Liver (tissue), 8 donors: ENCODE measurements at regions not wholly inside any gene's neighbourhood (a gene's known extent, or its start where the extent isn't known, plus 50 kb on each side); places are given as distances from the start of the nearest gene placed in this dataset.

Source experiments
- DNase-seq: peaks from one replicate; pipeline ENCODE4 v3.0.0-alpha.2; 2017; ENCODE audit warnings: low spot score
- H3K27ac ChIP-seq, 2 donors: one replicate each; pipeline ENCODE4 v1.7.0; 2013; ENCODE audit warnings: inconsistent platforms in 2 of 2, low read length in 2 of 2, control low read depth in 1 of 2, low read depth in 1 of 2, mild to moderate bottlenecking in 1 of 2
- H3K27me3 ChIP-seq, 4 donors: one replicate each; pipeline versions ENCODE4 v1.6.1 to v1.7.0; 2013; ENCODE audit warnings: low read length in 3 of 4, inconsistent platforms in 1 of 4, mild to moderate bottlenecking in 1 of 4, moderate library complexity in 1 of 4; ENCODE audit not compliant: control insufficient read depth in 4 of 4, insufficient read depth in 4 of 4
- H3K36me3 ChIP-seq, 4 donors: one replicate each; pipeline versions ENCODE4 v1.6.1 to v1.7.0; 2013; ENCODE audit warnings: low read length in 3 of 4, mild to moderate bottlenecking in 3 of 4, low read depth in 1 of 4, moderate library complexity in 1 of 4; ENCODE audit not compliant: control insufficient read depth in 4 of 4, insufficient read depth in 3 of 4
- H3K4me1 ChIP-seq, 4 donors: one replicate each; pipeline versions ENCODE4 v1.6.1 to v1.7.0; 2013; ENCODE audit warnings: low read length in 3 of 4, mild to moderate bottlenecking in 3 of 4, moderate library complexity in 1 of 4; ENCODE audit not compliant: control insufficient read depth in 4 of 4, insufficient read depth in 4 of 4
- H3K4me3 ChIP-seq, 3 donors: one replicate each; pipeline versions ENCODE4 v1.6.1 to v1.7.0; 2013; ENCODE audit warnings: low read length in 3 of 3, control low read depth in 1 of 3, low read depth in 1 of 3, mild to moderate bottlenecking in 1 of 3
- H3K9ac ChIP-seq, 2 donors: one replicate each; pipeline ENCODE4 v1.7.0; 2013; ENCODE audit warnings: low read length in 2 of 2, mild to moderate bottlenecking in 2 of 2, moderate library complexity in 2 of 2, control low read depth in 1 of 2, low read depth in 1 of 2
- H3K9me3 ChIP-seq, 4 donors: one replicate each; pipeline versions ENCODE4 v1.6.1 to v1.7.0; 2013; ENCODE audit warnings: low read length in 3 of 4; ENCODE audit not compliant: control insufficient read depth in 4 of 4
- EGR1 ChIP-seq, 2 donors: IDR thresholded peaks; 2 replicates each; pipeline ENCODE4 v1.6.1; 2016 to 2018; ENCODE audit warnings: antibody characterized with exemption in 2 of 2, low read depth in 2 of 2
- FOXA1 ChIP-seq: IDR thresholded peaks from 2 replicates; pipeline ENCODE4 v1.6.1; 2016; ENCODE audit warnings: antibody characterized with exemption
- FOXA2 ChIP-seq: IDR thresholded peaks from 2 replicates; pipeline ENCODE4 v1.6.1; 2016; ENCODE audit warnings: antibody characterized with exemption
- GABPA ChIP-seq, 2 donors: IDR thresholded peaks in 1 of 2; conservative IDR thresholded peaks in 1 of 2; 2 replicates each; pipeline ENCODE4 v1.6.1; 2016; ENCODE audit warnings: antibody characterized with exemption in 2 of 2, mild to moderate bottlenecking in 1 of 2, moderate library complexity in 1 of 2
- HNF4A ChIP-seq, 2 donors: conservative IDR thresholded peaks; 2 replicates each; pipeline ENCODE4 v1.6.1; 2016; ENCODE audit warnings: antibody characterized with exemption in 2 of 2, mild to moderate bottlenecking in 2 of 2
- HNF4G ChIP-seq: IDR thresholded peaks from 2 replicates; pipeline ENCODE4 v1.6.1; 2016; ENCODE audit warnings: antibody characterized with exemption
- JUND ChIP-seq, 2 donors: IDR thresholded peaks; 2 replicates each; pipeline ENCODE4 v1.6.1; 2016; ENCODE audit warnings: antibody characterized with exemption in 2 of 2
- NR2F2 ChIP-seq: IDR thresholded peaks from 2 replicates; pipeline ENCODE4 v1.6.1; 2016; ENCODE audit warnings: antibody characterized with exemption
- RXRA ChIP-seq, 2 donors: IDR thresholded peaks; 2 replicates each; pipeline ENCODE4 v1.6.1; 2017 to 2018; ENCODE audit warnings: antibody characterized with exemption in 2 of 2, mild to moderate bottlenecking in 1 of 2
- SP1 ChIP-seq: IDR thresholded peaks from 2 replicates; pipeline ENCODE4 v1.6.1; 2018; ENCODE audit warnings: antibody characterized with exemption, mild to moderate bottlenecking
- YY1 ChIP-seq: IDR thresholded peaks from 2 replicates; pipeline ENCODE4 v1.6.1; 2016; ENCODE audit warnings: antibody characterized with exemption, mild to moderate bottlenecking
- WGBS: extraction: QIAGEN DNeasy Blood & Tissue Kit; methylation state at CpG from one replicate; pipeline ENCODE4 v1.1.7; 2013; 5-methylcytosine and 5-hydroxymethylcytosine counted together
- TF ChIP-seq, protein P1 (sequence below): IDR thresholded peaks from 2 replicates; pipeline ENCODE4 v1.6.1; 2016; ENCODE audit warnings: antibody characterized with exemption
- TF ChIP-seq, protein P2 (sequence below): fragments of 150-350 bp; IDR thresholded peaks from 2 replicates; pipeline ENCODE4 v1.5.1; 2017; ENCODE audit warnings: improper control_type of control experiment, low read depth, low read length; ENCODE audit not compliant: missing input control
- TF ChIP-seq, protein P3 (sequence below): IDR thresholded peaks from 2 replicates; pipeline ENCODE4 v1.6.1; 2016; ENCODE audit warnings: antibody characterized with exemption, mild to moderate bottlenecking
- TF ChIP-seq, protein P4 (sequence below): IDR thresholded peaks from 2 replicates; pipeline ENCODE4 v1.6.1; 2016; ENCODE audit warnings: antibody characterized with exemption
- TF ChIP-seq, protein P5 (sequence below): IDR thresholded peaks from 2 replicates; pipeline ENCODE4 v1.6.1; 2016; ENCODE audit warnings: antibody characterized with exemption
- donor health status: healthy.
- donor health status: healthy.
- donor health status: healthy.
- donor health status: healthy.
- donor health status: healthy.

DNA sequence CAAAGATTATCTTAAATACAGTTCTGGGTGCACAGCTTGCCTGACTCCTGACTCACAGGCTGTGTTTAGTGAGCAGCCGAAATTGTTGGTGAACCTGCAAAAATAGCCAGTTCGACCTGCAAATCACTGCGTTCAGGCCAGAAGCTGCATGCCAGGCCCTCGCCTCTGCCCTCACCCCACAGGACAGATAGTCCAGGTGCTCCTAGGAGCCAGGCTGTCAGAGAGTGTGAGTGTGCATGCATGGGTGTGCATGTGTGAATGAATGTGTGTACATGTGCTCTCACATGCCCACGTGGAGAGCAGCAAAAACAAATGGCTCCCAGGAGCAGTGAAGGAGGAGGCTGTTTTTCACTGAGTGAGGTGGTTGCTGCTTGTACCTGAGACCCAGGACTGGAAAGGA, 131.8 kb downstream of the ABCC12 start:
- WGBS, result 64% methylated on average over 5 of the region's 5 CpGs
- no peak overlapping the region for H3K27ac ChIP-seq
- H3K9ac ChIP-seq, result no peak overlapping the region

DNA sequence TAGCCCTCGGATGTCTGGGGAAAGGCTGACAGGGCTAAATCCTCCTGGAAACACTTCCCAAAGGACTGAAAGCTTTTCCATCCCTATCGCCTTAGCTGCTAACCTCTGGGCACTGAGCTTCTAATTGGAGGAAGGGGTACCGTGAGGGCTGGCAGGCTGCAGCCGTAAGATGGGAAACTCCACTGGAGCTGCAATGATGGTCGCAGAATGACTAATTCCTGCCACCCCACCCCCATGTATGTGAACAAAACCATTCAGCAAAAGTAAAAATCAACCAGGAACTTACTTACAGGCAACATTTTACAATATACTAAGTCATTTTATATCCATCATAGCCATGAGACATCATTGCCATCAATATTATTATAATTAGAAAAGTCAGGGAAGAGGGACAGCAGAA, 133.3 kb downstream of the ABCC12 start:
- DNase-seq, result no peak
- 86% methylated on average over 5 of the region's 5 CpGs for WGBS
- no peak overlapping the region for H3K4me3 ChIP-seq
- TF ChIP-seq RXRA (IDR thresholded peaks at IDR 0.05) (no peak), NR2F2 (no peak), HNF4A (conservative IDR thresholded peaks at IDR 0.05) (no peak), HNF4G (no peak), GABPA (IDR thresholded peaks at IDR 0.05 in 1 of 2, conservative IDR thresholded peaks at IDR 0.05 in 1 of 2) (no peak), YY1 (no peak), SP1 (no peak)
- TF ChIP-seq, protein P1, sequence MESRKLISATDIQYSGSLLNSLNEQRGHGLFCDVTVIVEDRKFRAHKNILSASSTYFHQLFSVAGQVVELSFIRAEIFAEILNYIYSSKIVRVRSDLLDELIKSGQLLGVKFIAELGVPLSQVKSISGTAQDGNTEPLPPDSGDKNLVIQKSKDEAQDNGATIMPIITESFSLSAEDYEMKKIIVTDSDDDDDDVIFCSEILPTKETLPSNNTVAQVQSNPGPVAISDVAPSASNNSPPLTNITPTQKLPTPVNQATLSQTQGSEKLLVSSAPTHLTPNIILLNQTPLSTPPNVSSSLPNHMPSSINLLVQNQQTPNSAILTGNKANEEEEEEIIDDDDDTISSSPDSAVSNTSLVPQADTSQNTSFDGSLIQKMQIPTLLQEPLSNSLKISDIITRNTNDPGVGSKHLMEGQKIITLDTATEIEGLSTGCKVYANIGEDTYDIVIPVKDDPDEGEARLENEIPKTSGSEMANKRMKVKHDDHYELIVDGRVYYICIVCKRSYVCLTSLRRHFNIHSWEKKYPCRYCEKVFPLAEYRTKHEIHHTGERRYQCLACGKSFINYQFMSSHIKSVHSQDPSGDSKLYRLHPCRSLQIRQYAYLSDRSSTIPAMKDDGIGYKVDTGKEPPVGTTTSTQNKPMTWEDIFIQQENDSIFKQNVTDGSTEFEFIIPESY, result no peak
- TF ChIP-seq, protein P2, sequence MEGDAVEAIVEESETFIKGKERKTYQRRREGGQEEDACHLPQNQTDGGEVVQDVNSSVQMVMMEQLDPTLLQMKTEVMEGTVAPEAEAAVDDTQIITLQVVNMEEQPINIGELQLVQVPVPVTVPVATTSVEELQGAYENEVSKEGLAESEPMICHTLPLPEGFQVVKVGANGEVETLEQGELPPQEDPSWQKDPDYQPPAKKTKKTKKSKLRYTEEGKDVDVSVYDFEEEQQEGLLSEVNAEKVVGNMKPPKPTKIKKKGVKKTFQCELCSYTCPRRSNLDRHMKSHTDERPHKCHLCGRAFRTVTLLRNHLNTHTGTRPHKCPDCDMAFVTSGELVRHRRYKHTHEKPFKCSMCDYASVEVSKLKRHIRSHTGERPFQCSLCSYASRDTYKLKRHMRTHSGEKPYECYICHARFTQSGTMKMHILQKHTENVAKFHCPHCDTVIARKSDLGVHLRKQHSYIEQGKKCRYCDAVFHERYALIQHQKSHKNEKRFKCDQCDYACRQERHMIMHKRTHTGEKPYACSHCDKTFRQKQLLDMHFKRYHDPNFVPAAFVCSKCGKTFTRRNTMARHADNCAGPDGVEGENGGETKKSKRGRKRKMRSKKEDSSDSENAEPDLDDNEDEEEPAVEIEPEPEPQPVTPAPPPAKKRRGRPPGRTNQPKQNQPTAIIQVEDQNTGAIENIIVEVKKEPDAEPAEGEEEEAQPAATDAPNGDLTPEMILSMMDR, result no peak
- TF ChIP-seq, protein P3, sequence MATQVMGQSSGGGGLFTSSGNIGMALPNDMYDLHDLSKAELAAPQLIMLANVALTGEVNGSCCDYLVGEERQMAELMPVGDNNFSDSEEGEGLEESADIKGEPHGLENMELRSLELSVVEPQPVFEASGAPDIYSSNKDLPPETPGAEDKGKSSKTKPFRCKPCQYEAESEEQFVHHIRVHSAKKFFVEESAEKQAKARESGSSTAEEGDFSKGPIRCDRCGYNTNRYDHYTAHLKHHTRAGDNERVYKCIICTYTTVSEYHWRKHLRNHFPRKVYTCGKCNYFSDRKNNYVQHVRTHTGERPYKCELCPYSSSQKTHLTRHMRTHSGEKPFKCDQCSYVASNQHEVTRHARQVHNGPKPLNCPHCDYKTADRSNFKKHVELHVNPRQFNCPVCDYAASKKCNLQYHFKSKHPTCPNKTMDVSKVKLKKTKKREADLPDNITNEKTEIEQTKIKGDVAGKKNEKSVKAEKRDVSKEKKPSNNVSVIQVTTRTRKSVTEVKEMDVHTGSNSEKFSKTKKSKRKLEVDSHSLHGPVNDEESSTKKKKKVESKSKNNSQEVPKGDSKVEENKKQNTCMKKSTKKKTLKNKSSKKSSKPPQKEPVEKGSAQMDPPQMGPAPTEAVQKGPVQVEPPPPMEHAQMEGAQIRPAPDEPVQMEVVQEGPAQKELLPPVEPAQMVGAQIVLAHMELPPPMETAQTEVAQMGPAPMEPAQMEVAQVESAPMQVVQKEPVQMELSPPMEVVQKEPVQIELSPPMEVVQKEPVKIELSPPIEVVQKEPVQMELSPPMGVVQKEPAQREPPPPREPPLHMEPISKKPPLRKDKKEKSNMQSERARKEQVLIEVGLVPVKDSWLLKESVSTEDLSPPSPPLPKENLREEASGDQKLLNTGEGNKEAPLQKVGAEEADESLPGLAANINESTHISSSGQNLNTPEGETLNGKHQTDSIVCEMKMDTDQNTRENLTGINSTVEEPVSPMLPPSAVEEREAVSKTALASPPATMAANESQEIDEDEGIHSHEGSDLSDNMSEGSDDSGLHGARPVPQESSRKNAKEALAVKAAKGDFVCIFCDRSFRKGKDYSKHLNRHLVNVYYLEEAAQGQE, result no peak

More for the DNA sequence above, 131.8 kb downstream of the ABCC12 start:
- Histone ChIP-seq H3K4me1 (no peaks in the 10 kb centered on the region), H3K9me3 (no peaks in the 10 kb centered on the region), H3K36me3 (no peaks in the 10 kb centered on the region), H3K4me3 (no peak overlapping the region), H3K27me3 (peaks cover 0 to 7% (median 1%) of the 10 kb centered on the region in 4 donors)
- TF ChIP-seq GABPA (IDR thresholded peaks at IDR 0.05 in 1 of 2, conservative IDR thresholded peaks at IDR 0.05 in 1 of 2) (no peak), JUND (IDR thresholded peaks at IDR 0.05) (no peak), NR2F2 (no peak), FOXA2 (no peak), HNF4G (no peak), EGR1 (IDR thresholded peaks at IDR 0.05; ENCODE audit: low read depth in 2 of 2) (no peak), FOXA1 (no peak), YY1 (no peak)
- TF ChIP-seq, protein P4, sequence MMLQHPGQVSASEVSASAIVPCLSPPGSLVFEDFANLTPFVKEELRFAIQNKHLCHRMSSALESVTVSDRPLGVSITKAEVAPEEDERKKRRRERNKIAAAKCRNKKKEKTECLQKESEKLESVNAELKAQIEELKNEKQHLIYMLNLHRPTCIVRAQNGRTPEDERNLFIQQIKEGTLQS, result no peak
- TF ChIP-seq, protein P5, sequence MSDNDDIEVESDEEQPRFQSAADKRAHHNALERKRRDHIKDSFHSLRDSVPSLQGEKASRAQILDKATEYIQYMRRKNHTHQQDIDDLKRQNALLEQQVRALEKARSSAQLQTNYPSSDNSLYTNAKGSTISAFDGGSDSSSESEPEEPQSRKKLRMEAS, result no peak
- TF ChIP-seq, protein P3, result no peak
- TF ChIP-seq, protein P1, result no peak
- DNase-seq, result no peak

More for the DNA sequence above, 133.3 kb downstream of the ABCC12 start:
- no peak overlapping the region for H3K27ac ChIP-seq
- H3K9me3 ChIP-seq, result no peaks in the 10 kb centered on the region
- H3K27me3 ChIP-seq, result peaks cover 0 to 7% (median 1%) of the 10 kb centered on the region in 4 donors
- H3K36me3 ChIP-seq, result no peaks in the 10 kb centered on the region
- H3K4me1 ChIP-seq, result no peaks in the 10 kb centered on the region
- H3K9ac ChIP-seq, result no peak overlapping the region
